GM06990 (cell line): ENCODE measurements at regions not wholly inside any gene's neighbourhood (a gene's known extent, or its start where the extent isn't known, plus 50 kb on each side); places are given as distances from the start of the nearest gene placed in this dataset.

ENCODE experiments used
- DNase-seq: peaks from one replicate; pipeline ENCODE4 v3.0.0-alpha.2; 2011; ENCODE audit not compliant: insufficient read length; ENCODE audit errors: extremely low read depth
- H3K27me3 ChIP-seq: replicated peaks from 2 replicates; pipeline ENCODE4 v1.6.0; 2011; ENCODE audit warnings: low read length; ENCODE audit not compliant: control insufficient read depth, insufficient read depth
- H3K36me3 ChIP-seq: 2 replicates; pipeline ENCODE4 v1.5.1; 2011; ENCODE audit warnings: low read length; ENCODE audit not compliant: control insufficient read depth, insufficient read depth
- H3K4me3 ChIP-seq: replicated peaks from 2 replicates; pipeline ENCODE4 v1.5.1; 2011; ENCODE audit warnings: low read depth, mild to moderate bottlenecking, control low read depth, low read length
- TF ChIP-seq, protein P1 (sequence below): IDR thresholded peaks from 2 replicates; pipeline ENCODE4 v1.5.1; 2011; ENCODE audit warnings: low read length, control low read depth, mild to moderate bottlenecking, inconsistent platforms; ENCODE audit not compliant: insufficient read depth, poor library complexity, severe bottlenecking

DNA sequence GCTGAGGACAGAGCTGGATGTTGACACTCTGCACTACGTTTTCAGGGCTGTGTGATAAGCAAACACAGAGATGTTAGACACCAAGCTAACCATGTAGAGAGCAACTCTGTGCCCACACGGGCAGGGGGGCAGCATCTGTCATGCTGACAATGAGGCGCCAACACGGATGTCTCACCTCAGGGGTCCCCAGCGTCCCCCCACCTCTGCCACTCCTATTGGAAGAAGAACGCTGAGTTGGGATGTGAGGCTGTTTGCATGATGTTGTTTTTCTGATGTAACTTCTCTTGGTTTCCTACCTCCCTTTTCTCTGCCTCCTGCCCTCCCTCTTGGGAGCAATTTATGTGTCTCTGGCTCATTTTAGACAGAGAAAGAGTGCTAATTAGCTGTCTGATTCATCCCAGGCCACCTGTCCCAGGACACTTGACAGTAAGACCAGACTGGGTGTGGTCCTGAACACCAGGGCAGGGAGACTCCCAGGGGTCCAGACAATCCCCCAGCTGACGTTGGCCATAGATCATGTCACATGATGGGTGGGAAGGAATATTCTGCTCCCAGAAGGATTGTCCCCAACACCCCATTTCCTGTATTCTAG, 89.2 kb upstream of the NCAM1 start:
- Histone ChIP-seq H3K27me3 (no peaks in the 10 kb centered on the region; the same call in 1 of the 2 replicates), H3K36me3 (no peaks in the 10 kb centered on the region), H3K4me3 (no peak overlapping the region)
- no peak for DNase-seq
- TF ChIP-seq, protein P1, sequence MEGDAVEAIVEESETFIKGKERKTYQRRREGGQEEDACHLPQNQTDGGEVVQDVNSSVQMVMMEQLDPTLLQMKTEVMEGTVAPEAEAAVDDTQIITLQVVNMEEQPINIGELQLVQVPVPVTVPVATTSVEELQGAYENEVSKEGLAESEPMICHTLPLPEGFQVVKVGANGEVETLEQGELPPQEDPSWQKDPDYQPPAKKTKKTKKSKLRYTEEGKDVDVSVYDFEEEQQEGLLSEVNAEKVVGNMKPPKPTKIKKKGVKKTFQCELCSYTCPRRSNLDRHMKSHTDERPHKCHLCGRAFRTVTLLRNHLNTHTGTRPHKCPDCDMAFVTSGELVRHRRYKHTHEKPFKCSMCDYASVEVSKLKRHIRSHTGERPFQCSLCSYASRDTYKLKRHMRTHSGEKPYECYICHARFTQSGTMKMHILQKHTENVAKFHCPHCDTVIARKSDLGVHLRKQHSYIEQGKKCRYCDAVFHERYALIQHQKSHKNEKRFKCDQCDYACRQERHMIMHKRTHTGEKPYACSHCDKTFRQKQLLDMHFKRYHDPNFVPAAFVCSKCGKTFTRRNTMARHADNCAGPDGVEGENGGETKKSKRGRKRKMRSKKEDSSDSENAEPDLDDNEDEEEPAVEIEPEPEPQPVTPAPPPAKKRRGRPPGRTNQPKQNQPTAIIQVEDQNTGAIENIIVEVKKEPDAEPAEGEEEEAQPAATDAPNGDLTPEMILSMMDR, result no peak

DNA sequence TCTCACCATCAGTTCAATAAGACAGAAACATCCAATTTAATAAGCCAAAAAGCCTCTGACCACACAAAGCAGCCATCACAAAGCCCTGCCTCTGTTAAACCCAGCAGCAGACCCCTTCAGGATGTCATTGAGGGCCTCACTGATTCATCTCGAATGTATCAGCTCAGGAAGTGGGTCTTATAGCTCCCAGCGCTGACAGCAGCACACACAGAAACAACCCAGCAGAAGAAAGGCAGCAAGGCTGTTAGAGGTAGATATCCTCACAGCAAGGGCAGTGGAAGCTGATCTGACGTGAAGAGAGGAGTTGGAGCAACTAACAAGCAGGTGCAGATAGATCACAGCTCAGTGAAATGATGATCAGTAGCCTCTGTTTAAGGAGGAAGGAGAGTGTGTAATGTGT, 86.2 kb upstream of the NCAM1 start:
- Histone ChIP-seq H3K4me3 (no peak overlapping the region), H3K27me3 (no peaks in the 10 kb centered on the region; the same call in 1 of the 2 replicates), H3K36me3 (no peaks in the 10 kb centered on the region)
- TF ChIP-seq, protein P1, result no peak
- no peak for DNase-seq

DNA sequence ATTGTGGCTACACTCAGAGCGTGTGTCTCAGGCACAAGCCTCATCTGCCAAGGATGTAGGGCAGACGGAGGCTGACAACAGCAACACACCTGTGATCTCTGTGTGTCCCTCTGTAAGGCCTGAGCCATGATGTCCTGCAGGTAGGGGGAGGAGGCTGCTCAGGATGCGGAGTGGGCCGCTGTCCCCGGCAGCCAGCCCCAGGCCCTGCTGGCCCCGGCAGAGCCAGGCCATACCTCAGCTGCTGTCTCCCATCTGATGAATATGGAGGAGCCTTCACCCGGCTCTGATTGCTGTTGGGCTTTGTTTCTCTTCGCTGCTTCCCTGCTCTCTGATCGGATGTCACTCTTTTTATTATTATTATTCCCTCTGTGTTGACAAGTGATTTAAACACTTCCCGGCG, 83.6 kb upstream of the NCAM1 start:
- no peak overlapping the region for H3K4me3 ChIP-seq

DNA sequence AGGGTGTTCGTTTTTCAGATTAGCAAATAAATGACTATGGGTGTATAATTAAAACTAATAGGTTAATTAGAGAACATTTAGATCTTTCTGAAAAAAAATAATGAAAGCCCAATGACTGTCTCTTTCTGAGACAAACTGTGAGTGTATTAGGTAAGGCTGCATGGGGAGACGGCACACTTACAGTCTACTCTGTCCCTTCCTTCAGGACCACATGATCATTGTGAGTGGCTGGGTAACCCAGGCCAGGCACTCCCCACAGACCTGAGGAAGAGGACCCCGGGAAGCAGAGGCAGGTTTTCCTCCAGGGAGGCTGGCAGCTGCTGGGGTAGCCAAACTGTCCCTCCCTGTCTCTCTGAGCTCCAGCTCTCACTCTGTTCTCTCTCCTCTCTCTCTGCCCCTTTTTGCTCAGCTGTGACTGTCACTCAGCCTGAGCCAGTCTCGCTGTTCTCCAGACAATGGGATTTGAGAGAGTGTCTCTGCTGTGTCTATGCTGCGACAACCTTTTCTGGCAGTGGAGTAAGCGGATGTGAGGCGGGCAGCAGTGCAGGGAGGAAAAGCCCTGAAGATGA, 83.1 kb upstream of the NCAM1 start:
- TF ChIP-seq, protein P1, result no peak
- Histone ChIP-seq H3K4me3 (no peak overlapping the region), H3K27me3 (no peaks in the 10 kb centered on the region; the same call in 1 of the 2 replicates), H3K36me3 (no peaks in the 10 kb centered on the region)
- no peak for DNase-seq

More for the DNA sequence above, 83.6 kb upstream of the NCAM1 start:
- TF ChIP-seq, protein P1, result no peak
- Histone ChIP-seq H3K27me3 (no peaks in the 10 kb centered on the region; the same call in 1 of the 2 replicates), H3K36me3 (no peaks in the 10 kb centered on the region)
- no peak for DNase-seq

DNA sequence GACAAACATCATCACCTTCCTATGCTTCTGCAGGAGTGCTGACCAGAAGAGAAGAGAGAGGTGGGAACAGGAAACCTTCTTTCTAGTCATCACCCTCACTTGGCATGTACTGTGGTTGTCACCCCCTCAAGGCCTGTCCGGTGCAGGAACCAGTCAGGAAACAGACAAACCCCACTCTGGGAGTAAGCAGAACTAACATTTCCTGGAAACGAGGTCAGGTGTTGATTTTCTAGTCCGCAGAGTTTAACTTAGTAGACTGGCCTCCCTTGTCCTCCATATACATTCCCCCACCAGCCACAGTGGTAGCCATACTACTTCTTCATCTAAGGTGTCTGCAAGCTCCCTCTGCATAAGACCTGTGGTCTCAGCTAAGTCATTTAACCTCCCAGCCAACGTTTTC, 80.7 kb upstream of the NCAM1 start:
- H3K36me3 ChIP-seq, result no peaks in the 10 kb centered on the region
- TF ChIP-seq, protein P1, result no peak
- no peaks in the 10 kb centered on the region; the same call in 1 of the 2 replicates for H3K27me3 ChIP-seq
- no peak for DNase-seq
- H3K4me3 ChIP-seq, result no peak overlapping the region

DNA sequence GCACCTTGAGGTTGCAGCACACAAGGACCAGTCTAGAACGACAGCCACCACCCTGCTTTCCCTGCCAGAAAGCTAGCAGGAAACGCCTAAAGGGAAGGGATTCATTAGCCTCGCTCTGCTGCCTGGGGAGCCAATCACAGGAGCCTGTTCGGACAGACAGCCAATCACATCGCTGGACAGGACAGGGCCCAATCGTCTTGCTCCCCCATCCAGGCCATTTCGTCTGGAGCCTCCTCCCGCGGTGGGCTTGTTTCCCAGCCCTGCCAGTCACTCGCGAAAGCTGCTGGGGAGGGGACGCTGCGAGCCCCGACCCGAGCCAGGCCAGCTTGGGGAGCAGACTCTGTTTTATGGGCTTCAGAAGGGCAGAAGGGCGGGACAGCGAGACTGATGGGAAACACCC, 79.8 kb upstream of the NCAM1 start:
- TF ChIP-seq, protein P1, result no peak
- Histone ChIP-seq H3K27me3 (no peaks in the 10 kb centered on the region; the same call in 1 of the 2 replicates), H3K36me3 (no peaks in the 10 kb centered on the region), H3K4me3 (no peak overlapping the region)
- DNase-seq, result no peak
